HEK293T (cell line): ENCODE measurements at regions not wholly inside any gene's neighbourhood (a gene's known extent, or its start where the extent isn't known, plus 50 kb on each side); places are given as distances from the start of the nearest gene placed in this dataset.

Source experiments
- CTCF ChIA-PET: fragments of 350-600 bp; formaldehyde crosslinking; extraction: SDS; loops from one replicate; lab custom pipeline; 2021; ENCODE audit warnings: antibody characterized with exemption, inconsistent platforms; lab: Yijun Ruan, JAX
- POLR2A ChIA-PET: fragments of 350-600 bp; formaldehyde crosslinking; extraction: SDS; loops from one replicate; lab custom pipeline; 2020; ENCODE audit warnings: antibody characterized with exemption, inconsistent platforms; lab: Yijun Ruan, JAX
- DNase-seq: peaks from one replicate; pipeline ENCODE4 v3.0.0; 2012; ENCODE audit warnings: mixed read lengths; ENCODE audit errors: extremely low spot score
- ARNT ChIP-seq: fragments of 450-650 bp; IDR thresholded peaks from 2 replicates; pipeline ENCODE4 v1.6.1; 2017; ENCODE audit warnings: mild to moderate bottlenecking
- BHLHE40 ChIP-seq: fragments of 450-650 bp; IDR thresholded peaks from 2 replicates; pipeline ENCODE4 v1.6.1; 2016; ENCODE audit warnings: mild to moderate bottlenecking, moderate library complexity, borderline replicate concordance
- CTBP1 ChIP-seq: fragments of 450-650 bp; IDR thresholded peaks from 2 replicates; pipeline ENCODE4 v1.6.1; 2016; ENCODE audit warnings: borderline replicate concordance
- ELF4 ChIP-seq: fragments of 450-650 bp; IDR thresholded peaks from 2 replicates; pipeline ENCODE4 v1.6.1; 2017; ENCODE audit warnings: antibody characterized with exemption
- FOXA1 ChIP-seq: fragments of 450-650 bp; IDR thresholded peaks from 2 replicates; pipeline ENCODE4 v1.6.1; 2016; ENCODE audit warnings: mild to moderate bottlenecking
- FOXK2 ChIP-seq: fragments of 450-650 bp; IDR thresholded peaks from 2 replicates; pipeline ENCODE4 v1.6.1; 2016; ENCODE audit warnings: mild to moderate bottlenecking
- FOXM1 ChIP-seq: fragments of 450-650 bp; IDR thresholded peaks from 2 replicates; pipeline ENCODE4 v1.6.1; 2017; ENCODE audit warnings: mild to moderate bottlenecking, borderline replicate concordance
- HDGF ChIP-seq: fragments of 450-650 bp; IDR thresholded peaks from 2 replicates; pipeline ENCODE4 v1.6.1; 2017; ENCODE audit warnings: antibody characterized with exemption, borderline replicate concordance
- L3MBTL2 ChIP-seq: fragments of 450-650 bp; conservative IDR thresholded peaks from 2 replicates; pipeline ENCODE4 v1.6.1; 2016; ENCODE audit warnings: mild to moderate bottlenecking
- LEF1 ChIP-seq: fragments of 450-650 bp; IDR thresholded peaks from 2 replicates; pipeline ENCODE4 v1.6.1; 2017; ENCODE audit warnings: mild to moderate bottlenecking, borderline replicate concordance
- NFRKB ChIP-seq: fragments of 450-650 bp; IDR thresholded peaks from 2 replicates; pipeline ENCODE4 v1.6.1; 2016; ENCODE audit warnings: mild to moderate bottlenecking, moderate library complexity
- SP1 ChIP-seq: fragments of 450-650 bp; IDR thresholded peaks from 2 replicates; pipeline ENCODE4 v1.6.1; 2017
- SUZ12 ChIP-seq: fragments of 450-650 bp; IDR thresholded peaks from 2 replicates; pipeline ENCODE4 v1.6.1; 2016; ENCODE audit warnings: mild to moderate bottlenecking
- TARDBP ChIP-seq: fragments of 450-650 bp; IDR thresholded peaks from 2 replicates; pipeline ENCODE4 v1.6.1; 2016
- ZNF384 ChIP-seq: fragments of 450-650 bp; IDR thresholded peaks from 2 replicates; pipeline ENCODE4 v1.6.1; 2016
- TF ChIP-seq, protein P1 (sequence below): fragments of 450-650 bp; IDR thresholded peaks from 2 replicates; pipeline ENCODE4 v1.6.1; 2016

DNA sequence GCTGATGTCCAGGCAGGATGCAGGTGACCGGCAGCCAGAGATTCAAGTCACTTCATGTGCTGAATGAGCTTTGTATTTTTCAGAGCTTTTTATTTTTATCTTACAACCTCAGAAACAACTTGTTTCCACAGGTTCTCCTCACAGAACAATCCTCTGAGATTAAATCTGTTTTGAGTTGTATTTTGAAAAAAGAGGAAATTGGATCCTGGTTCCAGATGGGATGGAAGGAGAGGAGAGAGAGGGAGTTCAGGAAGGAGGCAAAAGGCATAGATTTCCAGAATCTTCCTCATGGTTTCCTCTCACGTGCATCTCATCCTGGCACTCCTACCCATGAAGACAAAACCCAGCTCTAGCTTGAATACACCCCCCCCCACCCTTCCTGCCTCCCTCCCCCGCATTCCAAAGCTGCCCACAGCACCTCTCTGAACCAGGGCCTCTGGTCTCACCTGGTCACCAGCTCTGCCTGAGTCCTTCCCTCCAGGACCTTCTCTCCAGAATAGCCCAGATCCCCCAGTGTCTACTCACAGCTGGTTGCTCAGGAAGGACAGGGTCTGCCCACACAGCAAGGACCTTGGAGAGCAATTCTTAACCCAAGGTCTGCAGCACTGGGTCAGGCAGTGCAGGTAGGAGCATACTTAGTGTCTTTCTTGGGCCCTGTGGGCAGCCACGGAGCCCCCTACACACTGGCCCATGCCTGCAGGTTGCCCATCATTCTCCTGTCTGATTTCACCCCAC is 104.7 kb downstream of the ZFP36L2 start:
- ChIA-PET CTCF (no interaction called here), POLR2A (no interaction called here)
- TF ChIP-seq FOXM1: no peak
- DNase-seq: no peak

DNA sequence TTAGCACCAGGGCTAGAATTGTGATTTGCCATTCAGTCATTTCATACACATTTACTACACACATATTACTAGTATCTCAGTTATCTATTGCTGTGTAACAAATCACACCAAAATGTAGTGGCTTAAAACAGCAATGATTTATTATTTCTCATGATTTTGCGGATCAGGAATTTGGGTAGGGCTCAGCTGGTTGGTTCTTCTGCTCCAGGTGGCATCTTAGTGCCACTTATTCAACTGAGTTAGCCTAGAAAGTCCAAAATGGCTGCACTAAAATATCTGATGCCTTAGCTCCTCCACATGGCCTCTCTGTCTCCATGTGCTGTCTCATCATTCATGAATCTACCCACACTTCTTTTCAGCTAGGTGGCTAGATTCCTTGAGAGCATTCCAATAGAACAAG is 107.1 kb downstream of the ZFP36L2 start:
- ChIA-PET CTCF (no interaction called here), POLR2A (no interaction called here)
- TF ChIP-seq ARNT: no peak
- no peak for DNase-seq

DNA sequence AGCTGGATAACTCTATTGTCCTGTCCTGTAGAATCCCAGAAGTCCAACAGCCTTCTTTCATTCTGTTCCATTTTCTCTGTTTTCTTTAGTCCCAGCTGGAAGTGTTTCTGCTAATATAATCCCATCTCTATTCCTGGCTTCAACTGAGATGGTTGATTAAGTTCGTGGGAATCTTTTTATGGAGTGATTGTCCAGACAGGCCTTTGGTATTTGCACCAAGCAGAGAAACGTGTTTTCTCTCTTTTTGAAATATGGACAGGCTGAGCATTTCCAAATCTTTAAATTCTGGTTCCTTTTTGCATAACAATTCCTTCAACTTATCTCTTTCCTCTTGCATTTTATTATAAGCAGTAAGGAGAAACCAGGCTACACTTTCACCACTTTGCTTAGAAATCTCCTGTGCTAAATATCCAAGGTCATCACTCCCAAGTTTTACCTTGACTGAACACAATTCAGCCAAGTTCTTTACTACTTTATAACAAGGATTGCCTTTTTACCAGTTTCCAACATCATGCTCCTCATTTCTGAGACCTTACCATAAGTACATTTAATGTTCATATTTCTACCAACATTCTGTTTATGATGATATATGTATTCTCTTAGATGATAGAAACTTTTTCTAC is 108.8 kb downstream of the ZFP36L2 start:
- ChIA-PET POLR2A (no interaction called here), CTCF (interaction anchor here (0.5 to 0.7 kb wide), 2 partner anchors 84 to 146 kb away, joined by 3 to 4 read pairs; no protein-coding TSS in a partner anchor)
- TF ChIP-seq FOXM1 (no peak), NFRKB (no peak), CTBP1 (no peak), LEF1 (no peak), ZNF384 (no peak), ELF4 (no peak), SP1 (no peak), FOXA1 (no peak), FOXK2 (no peak), ARNT (no peak), L3MBTL2 (no peak), HDGF (no peak), BHLHE40 (no peak), TARDBP (no peak), SUZ12 (no peak)
- TF ChIP-seq, protein P1, sequence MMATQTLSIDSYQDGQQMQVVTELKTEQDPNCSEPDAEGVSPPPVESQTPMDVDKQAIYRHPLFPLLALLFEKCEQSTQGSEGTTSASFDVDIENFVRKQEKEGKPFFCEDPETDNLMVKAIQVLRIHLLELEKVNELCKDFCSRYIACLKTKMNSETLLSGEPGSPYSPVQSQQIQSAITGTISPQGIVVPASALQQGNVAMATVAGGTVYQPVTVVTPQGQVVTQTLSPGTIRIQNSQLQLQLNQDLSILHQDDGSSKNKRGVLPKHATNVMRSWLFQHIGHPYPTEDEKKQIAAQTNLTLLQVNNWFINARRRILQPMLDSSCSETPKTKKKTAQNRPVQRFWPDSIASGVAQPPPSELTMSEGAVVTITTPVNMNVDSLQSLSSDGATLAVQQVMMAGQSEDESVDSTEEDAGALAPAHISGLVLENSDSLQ: no peak
- DNase-seq: no peak

DNA sequence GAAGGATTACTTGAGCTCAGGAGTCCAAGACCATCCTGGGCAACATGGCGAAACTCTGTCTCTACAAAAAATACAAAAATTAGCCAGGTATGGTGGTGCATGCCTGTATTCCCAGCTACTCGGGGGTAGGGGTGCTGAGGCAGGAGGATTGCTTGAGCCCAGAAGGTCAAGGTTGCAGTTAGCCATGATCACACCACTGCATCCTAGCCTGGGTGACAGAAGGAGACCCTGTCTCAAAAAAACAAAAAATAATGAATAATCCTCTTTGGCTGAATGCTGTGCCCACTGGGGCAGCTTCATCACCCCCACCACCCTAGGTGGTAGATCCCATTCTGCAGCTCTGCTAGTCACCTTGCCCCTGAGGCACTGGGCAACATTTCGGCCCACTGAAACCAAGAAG is 109.4 kb downstream of the ZFP36L2 start:
- ChIA-PET POLR2A (no interaction called here), CTCF (interaction anchor here (0.5 to 0.7 kb wide), 3 partner anchors 85 to 1277 kb away, joined by 3 to 4 read pairs (median 4); no protein-coding TSS in a partner anchor)
- no peak for DNase-seq
- TF ChIP-seq ZNF384 (no peak), HDGF (no peak), TARDBP (no peak), NFRKB (no peak), FOXK2 (no peak), SUZ12 (no peak), FOXA1 (no peak), L3MBTL2 (no peak)
- TF ChIP-seq, protein P1: no peak

DNA sequence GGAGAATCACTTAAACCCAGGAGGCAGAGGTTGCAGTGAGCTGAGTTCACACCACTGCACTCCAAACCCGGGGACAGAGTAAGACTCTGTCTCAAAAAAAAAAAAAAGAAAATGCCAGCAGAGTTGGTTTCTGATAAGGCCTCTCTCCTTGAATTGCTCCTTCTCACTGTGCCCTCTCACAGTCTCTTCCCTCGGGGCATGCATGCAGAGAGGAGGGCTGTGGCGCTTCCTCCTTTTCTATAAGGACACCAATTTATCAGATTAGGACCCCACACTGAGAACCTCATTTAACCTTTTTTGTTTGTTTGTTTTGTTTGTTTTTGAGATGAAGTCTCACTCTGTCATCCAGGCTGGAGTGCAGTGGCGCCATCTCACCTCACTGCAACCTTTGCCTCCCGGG is 110.5 kb downstream of the ZFP36L2 start:
- CTCF ChIA-PET: interaction anchor here (1.9 kb wide), 1 partner anchor 11 kb away, joined by 5 read pairs; no protein-coding TSS in a partner anchor

DNA sequence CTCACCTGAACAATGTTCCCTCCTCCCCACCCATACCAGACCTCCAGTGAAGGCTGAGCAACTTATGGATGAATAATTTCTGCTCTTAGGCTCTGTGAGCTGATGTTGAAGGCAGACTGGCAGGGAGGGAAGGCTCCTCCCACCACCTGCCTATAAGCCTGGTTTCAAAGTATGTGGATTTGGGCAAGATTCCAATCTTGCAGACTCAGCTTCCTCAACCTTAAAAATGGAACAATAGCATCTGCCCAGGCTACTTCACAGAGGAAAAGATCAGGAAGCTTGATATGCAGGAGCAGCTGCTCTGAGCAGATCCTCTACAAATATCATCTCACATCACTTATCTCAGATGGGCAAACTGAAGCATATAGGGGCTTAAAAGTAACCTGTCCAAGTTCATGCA is 112.2 kb downstream of the ZFP36L2 start:
- CTCF ChIA-PET: interaction anchor here (1.9 kb wide), 1 partner anchor 13 kb away, joined by 5 read pairs; no protein-coding TSS in a partner anchor
- DNase-seq: no peak
- POLR2A ChIA-PET: no interaction called here

More for the DNA sequence above, 110.5 kb downstream of the ZFP36L2 start:
- POLR2A ChIA-PET: no interaction called here
- no peak for TF ChIP-seq SUZ12
- TF ChIP-seq ZNF384: no peak
- TF ChIP-seq, protein P1: no peak
- TF ChIP-seq HDGF: no peak
- no peak for DNase-seq

More for the DNA sequence above, 112.2 kb downstream of the ZFP36L2 start:
- no peak for TF ChIP-seq NFRKB
- no peak for TF ChIP-seq L3MBTL2
- TF ChIP-seq FOXK2: no peak
- no peak for TF ChIP-seq FOXA1
